ENCODE measurements at regions not wholly inside any gene's neighbourhood (a gene's known extent, or its start where the extent isn't known, plus 50 kb on each side); places are given as distances from the start of the nearest gene placed in this dataset.

DNA sequence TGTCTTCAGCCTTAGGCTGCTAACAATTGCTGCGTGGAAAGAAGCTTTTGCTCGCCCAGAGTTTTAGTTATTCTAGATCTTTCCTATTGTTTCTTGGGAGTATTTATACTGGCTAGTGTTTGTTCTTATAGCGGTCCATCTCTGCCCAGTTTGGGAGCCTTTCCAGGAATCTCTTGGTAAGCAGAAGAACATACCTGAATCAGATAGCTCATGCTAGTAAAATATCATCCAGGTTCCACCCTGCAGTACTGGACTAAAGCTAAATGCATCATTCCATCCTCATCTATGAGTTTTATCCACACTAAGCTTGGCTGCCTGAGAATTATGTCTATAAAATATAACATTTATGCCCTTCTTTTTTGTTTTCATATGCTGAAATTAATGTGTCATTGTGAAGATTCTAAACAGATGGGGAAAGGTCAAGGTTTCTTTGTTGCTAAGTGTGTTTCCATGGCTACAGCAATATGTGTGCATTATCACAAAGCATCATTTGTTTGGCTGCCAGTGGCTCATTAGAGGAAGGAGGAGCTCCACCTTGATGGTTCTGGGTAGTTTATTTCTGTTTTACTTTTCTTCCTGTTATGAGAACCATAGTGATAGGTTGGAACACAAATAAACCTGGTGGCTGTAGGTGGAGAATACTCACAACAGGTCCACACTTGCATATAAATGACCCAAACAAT, 182.8 kb downstream of the PIK3C3 start:
- Histone ChIP-seq H3K36me3 (ENCODE audit: control insufficient read depth, insufficient read depth, low read length) (no peaks in the 10 kb centered on the region), H3K4me3 (ENCODE audit: low read depth, low read length) (no peak overlapping the region), H3K9me3 (ENCODE audit: control insufficient read depth, insufficient read depth, low read depth, low read length) (peaks cover 7% of the 10 kb centered on the region; the same call in 1 of the 2 replicates), H3K27me3 (ENCODE audit: control insufficient read depth, insufficient read depth, low read length) (no peaks in the 10 kb centered on the region), H3K27ac (ENCODE audit: low read depth, low read length) (no peak overlapping the region), H3K4me1 (ENCODE audit: control insufficient read depth, insufficient read depth, low read length) (no peaks in the 10 kb centered on the region), H3K9ac (ENCODE audit: low read length) (no peak overlapping the region)

DNA sequence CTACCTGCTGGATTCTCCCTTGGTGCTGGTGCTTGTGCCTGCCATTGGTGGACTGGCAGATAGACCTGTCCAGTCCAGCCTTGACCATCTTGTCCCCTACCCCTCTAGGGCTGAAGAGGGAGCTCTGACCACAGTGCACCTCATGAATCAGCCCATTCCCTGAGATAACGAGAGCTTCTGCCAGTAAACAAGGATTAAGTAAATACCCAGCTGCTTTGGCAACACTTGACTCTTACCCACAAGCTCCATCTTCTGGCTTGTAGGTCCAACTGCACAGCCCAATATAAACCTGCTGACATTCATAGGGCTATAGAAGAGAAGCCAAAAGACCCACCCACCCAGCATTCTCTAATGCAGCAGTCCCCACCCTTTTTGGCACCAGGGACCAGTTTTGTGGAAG, 186.4 kb downstream of the PIK3C3 start:
- no peaks in the 10 kb centered on the region for H3K27me3 ChIP-seq (ENCODE audit: control insufficient read depth, insufficient read depth, low read length)
- no peak overlapping the region for H3K4me3 ChIP-seq (ENCODE audit: low read depth, low read length)
- H3K9ac ChIP-seq (ENCODE audit: low read length): no peak overlapping the region
- peaks cover 7% of the 10 kb centered on the region; the same call in 1 of the 2 replicates for H3K9me3 ChIP-seq (ENCODE audit: control insufficient read depth, insufficient read depth, low read depth, low read length)
- H3K27ac ChIP-seq (ENCODE audit: low read depth, low read length): no peak overlapping the region
- H3K36me3 ChIP-seq (ENCODE audit: control insufficient read depth, insufficient read depth, low read length): no peaks in the 10 kb centered on the region
- no peaks in the 10 kb centered on the region for H3K4me1 ChIP-seq (ENCODE audit: control insufficient read depth, insufficient read depth, low read length)

GRCh38 chr18:42155024-42155423, 200.0 kb downstream of the PIK3C3 start:
- H3K9me3 ChIP-seq (ENCODE audit: control insufficient read depth, insufficient read depth, low read depth, low read length): no peaks in the 10 kb centered on the region
- no peaks in the 10 kb centered on the region for H3K4me1 ChIP-seq (ENCODE audit: control insufficient read depth, insufficient read depth, low read length)
- no peak overlapping the region for H3K9ac ChIP-seq (ENCODE audit: low read length)
- no peak overlapping the region for H3K27ac ChIP-seq (ENCODE audit: low read depth, low read length)
- H3K36me3 ChIP-seq (ENCODE audit: control insufficient read depth, insufficient read depth, low read length): no peaks in the 10 kb centered on the region
- H3K27me3 ChIP-seq (ENCODE audit: control insufficient read depth, insufficient read depth, low read length): no peaks in the 10 kb centered on the region
- no peak overlapping the region for H3K4me3 ChIP-seq (ENCODE audit: low read depth, low read length)

DNA sequence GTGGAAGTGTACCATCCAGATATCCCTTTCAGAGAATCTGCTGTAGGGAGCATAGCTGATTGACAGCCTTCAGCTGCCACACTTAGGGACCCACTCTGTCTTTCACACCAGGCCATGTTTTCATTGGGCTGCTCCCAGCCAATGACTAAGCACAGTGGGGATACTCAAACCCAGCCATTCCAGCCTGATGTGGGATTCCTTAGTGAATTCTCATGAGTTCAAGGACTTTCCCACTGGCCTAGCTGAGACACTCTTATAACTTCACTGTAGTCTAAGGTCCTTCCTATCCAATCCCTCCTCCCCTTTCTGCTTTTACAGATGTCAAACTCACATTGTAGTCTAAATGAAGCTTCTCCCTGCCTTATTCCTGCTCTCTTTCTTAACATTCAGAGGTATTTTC, 201.2 kb downstream of the PIK3C3 start:
- Histone ChIP-seq H3K27ac (ENCODE audit: low read depth, low read length) (no peak overlapping the region), H3K9me3 (ENCODE audit: control insufficient read depth, insufficient read depth, low read depth, low read length) (no peaks in the 10 kb centered on the region), H3K9ac (ENCODE audit: low read length) (no peak overlapping the region), H3K27me3 (ENCODE audit: control insufficient read depth, insufficient read depth, low read length) (no peaks in the 10 kb centered on the region), H3K4me1 (ENCODE audit: control insufficient read depth, insufficient read depth, low read length) (no peaks in the 10 kb centered on the region), H3K4me3 (ENCODE audit: low read depth, low read length) (no peak overlapping the region), H3K36me3 (ENCODE audit: control insufficient read depth, insufficient read depth, low read length) (no peaks in the 10 kb centered on the region)

DNA sequence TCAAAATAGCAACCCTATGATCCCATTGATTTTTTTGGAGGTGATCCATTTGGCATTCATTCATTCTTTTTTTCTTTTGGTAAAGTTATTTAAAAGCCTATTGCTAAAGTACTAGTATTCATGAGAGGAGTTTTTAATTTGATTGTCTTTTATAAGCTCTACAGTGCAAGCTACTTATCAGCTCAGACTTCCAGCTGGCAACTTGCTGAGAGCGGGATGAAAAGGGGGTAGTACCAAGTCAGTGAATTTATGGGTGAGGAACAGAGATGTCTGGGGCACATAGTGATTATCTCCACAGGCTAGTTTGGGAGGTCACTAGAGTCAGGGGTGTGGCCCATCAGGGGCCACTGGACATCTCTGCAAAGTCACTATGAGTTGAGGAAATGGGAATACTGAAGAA, 202.4 kb downstream of the PIK3C3 start:
- H3K9ac ChIP-seq (ENCODE audit: low read length): no peak overlapping the region
- H3K36me3 ChIP-seq (ENCODE audit: control insufficient read depth, insufficient read depth, low read length): no peaks in the 10 kb centered on the region

GRCh38 chr18:42157878-42158277, 202.8 kb downstream of the PIK3C3 start:
- Histone ChIP-seq H3K4me3 (ENCODE audit: low read depth, low read length) (no peak overlapping the region), H3K4me1 (ENCODE audit: control insufficient read depth, insufficient read depth, low read length) (no peaks in the 10 kb centered on the region), H3K9me3 (ENCODE audit: control insufficient read depth, insufficient read depth, low read depth, low read length) (no peaks in the 10 kb centered on the region), H3K27ac (ENCODE audit: low read depth, low read length) (no peak overlapping the region), H3K9ac (ENCODE audit: low read length) (no peak overlapping the region), H3K36me3 (ENCODE audit: control insufficient read depth, insufficient read depth, low read length) (no peaks in the 10 kb centered on the region), H3K27me3 (ENCODE audit: control insufficient read depth, insufficient read depth, low read length) (no peaks in the 10 kb centered on the region)

More for the DNA sequence above, 202.4 kb downstream of the PIK3C3 start:
- Histone ChIP-seq H3K4me1 (ENCODE audit: control insufficient read depth, insufficient read depth, low read length) (no peaks in the 10 kb centered on the region), H3K4me3 (ENCODE audit: low read depth, low read length) (no peak overlapping the region), H3K27me3 (ENCODE audit: control insufficient read depth, insufficient read depth, low read length) (no peaks in the 10 kb centered on the region), H3K27ac (ENCODE audit: low read depth, low read length) (no peak overlapping the region), H3K9me3 (ENCODE audit: control insufficient read depth, insufficient read depth, low read depth, low read length) (no peaks in the 10 kb centered on the region)

DNA sequence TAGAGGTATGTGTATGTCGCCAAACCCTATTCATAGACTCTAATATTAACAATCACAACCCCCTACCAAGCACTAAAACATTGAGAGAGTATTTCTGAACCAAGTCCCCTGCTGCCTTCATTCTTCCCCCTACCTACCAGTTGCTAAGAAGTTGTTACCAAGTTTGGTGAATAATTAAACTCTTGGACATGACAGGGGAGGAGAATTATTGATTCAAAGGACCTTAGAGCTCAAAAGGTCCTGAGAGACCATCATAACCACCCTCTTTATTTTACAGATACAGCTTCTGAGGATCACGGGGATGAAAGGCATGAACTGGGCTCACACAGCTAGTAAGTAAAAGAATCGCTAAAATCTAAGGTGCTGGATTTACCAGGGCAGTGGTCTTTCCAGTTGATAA, 204.1 kb downstream of the PIK3C3 start:
- no peak overlapping the region for H3K9ac ChIP-seq (ENCODE audit: low read length)
- H3K9me3 ChIP-seq (ENCODE audit: control insufficient read depth, insufficient read depth, low read depth, low read length): no peaks in the 10 kb centered on the region
- no peaks in the 10 kb centered on the region for H3K4me1 ChIP-seq (ENCODE audit: control insufficient read depth, insufficient read depth, low read length)

DNA sequence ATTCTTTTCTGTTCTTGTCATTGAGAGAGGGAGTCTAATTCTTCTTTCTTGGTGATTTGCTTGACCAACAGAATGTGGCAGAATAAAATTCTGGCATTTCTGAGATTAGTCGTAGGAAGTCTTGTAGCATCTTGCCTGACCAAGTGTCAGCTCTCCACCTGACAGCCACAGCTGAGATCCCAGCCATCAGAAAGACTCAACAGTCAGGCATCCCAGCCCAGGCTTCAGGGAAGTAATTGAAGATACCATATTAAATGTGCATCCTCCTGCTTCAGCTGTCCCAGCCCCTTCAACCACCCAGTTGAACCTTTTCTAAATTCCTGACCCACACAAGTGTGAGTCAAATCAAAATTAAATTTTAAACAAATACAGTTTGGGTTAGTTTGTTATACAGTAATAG, 208.3 kb downstream of the PIK3C3 start:
- Histone ChIP-seq H3K27ac (ENCODE audit: low read depth, low read length) (no peak overlapping the region), H3K36me3 (ENCODE audit: control insufficient read depth, insufficient read depth, low read length) (no peaks in the 10 kb centered on the region), H3K9ac (ENCODE audit: low read length) (no peak overlapping the region), H3K27me3 (ENCODE audit: control insufficient read depth, insufficient read depth, low read length) (no peaks in the 10 kb centered on the region), H3K4me3 (ENCODE audit: low read depth, low read length) (no peak overlapping the region), H3K9me3 (ENCODE audit: control insufficient read depth, insufficient read depth, low read depth, low read length) (no peaks in the 10 kb centered on the region), H3K4me1 (ENCODE audit: control insufficient read depth, insufficient read depth, low read length) (no peaks in the 10 kb centered on the region)

More for the DNA sequence above, 204.1 kb downstream of the PIK3C3 start:
- no peak overlapping the region for H3K4me3 ChIP-seq (ENCODE audit: low read depth, low read length)
- no peak overlapping the region for H3K27ac ChIP-seq (ENCODE audit: low read depth, low read length)
- no peaks in the 10 kb centered on the region for H3K36me3 ChIP-seq (ENCODE audit: control insufficient read depth, insufficient read depth, low read length)
- H3K27me3 ChIP-seq (ENCODE audit: control insufficient read depth, insufficient read depth, low read length): no peaks in the 10 kb centered on the region

DNA sequence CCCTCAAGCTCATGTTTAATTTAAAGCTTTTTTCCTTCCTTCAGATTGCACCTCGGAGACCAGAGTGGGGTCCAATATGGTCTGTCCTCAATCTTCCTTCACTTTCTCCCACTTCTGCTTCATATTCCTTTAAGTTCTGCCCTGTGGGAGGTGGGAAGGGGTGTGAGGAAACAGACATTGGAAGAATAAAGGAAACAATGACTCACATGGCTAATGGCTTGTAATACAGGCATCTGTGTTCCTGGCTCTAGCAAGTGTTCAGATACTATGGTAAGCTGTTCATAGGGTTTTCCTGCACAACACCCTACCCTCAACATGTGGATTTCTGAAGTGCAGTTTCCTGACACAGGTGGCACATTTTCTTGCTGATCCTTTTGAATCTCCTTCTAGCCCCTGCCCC, 209.5 kb downstream of the PIK3C3 start:
- Histone ChIP-seq H3K9ac (ENCODE audit: low read length) (no peak overlapping the region), H3K4me1 (ENCODE audit: control insufficient read depth, insufficient read depth, low read length) (no peaks in the 10 kb centered on the region), H3K27me3 (ENCODE audit: control insufficient read depth, insufficient read depth, low read length) (no peaks in the 10 kb centered on the region), H3K36me3 (ENCODE audit: control insufficient read depth, insufficient read depth, low read length) (no peaks in the 10 kb centered on the region), H3K27ac (ENCODE audit: low read depth, low read length) (no peak overlapping the region), H3K9me3 (ENCODE audit: control insufficient read depth, insufficient read depth, low read depth, low read length) (no peaks in the 10 kb centered on the region), H3K4me3 (ENCODE audit: low read depth, low read length) (no peak overlapping the region)

GRCh38 chr18:42165922-42166513, 211.0 kb downstream of the PIK3C3 start:
- no peaks in the 10 kb centered on the region for H3K9me3 ChIP-seq (ENCODE audit: control insufficient read depth, insufficient read depth, low read depth, low read length)
- H3K27ac ChIP-seq (ENCODE audit: low read depth, low read length): no peak overlapping the region

GRCh38 chr18:42168487-42168886, 213.5 kb downstream of the PIK3C3 start:
- Histone ChIP-seq H3K27ac (ENCODE audit: low read depth, low read length) (no peak overlapping the region), H3K9ac (ENCODE audit: low read length) (no peak overlapping the region), H3K36me3 (ENCODE audit: control insufficient read depth, insufficient read depth, low read length) (no peaks in the 10 kb centered on the region), H3K4me3 (ENCODE audit: low read depth, low read length) (no peak overlapping the region), H3K27me3 (ENCODE audit: control insufficient read depth, insufficient read depth, low read length) (no peaks in the 10 kb centered on the region), H3K9me3 (ENCODE audit: control insufficient read depth, insufficient read depth, low read depth, low read length) (no peaks in the 10 kb centered on the region), H3K4me1 (ENCODE audit: control insufficient read depth, insufficient read depth, low read length) (no peaks in the 10 kb centered on the region)

More at GRCh38 chr18:42165922-42166513, 211.0 kb downstream of the PIK3C3 start:
- no peak overlapping the region for H3K9ac ChIP-seq (ENCODE audit: low read length)
- no peaks in the 10 kb centered on the region for H3K4me1 ChIP-seq (ENCODE audit: control insufficient read depth, insufficient read depth, low read length)
- H3K27me3 ChIP-seq (ENCODE audit: control insufficient read depth, insufficient read depth, low read length): no peaks in the 10 kb centered on the region
- no peak overlapping the region for H3K4me3 ChIP-seq (ENCODE audit: low read depth, low read length)
- H3K36me3 ChIP-seq (ENCODE audit: control insufficient read depth, insufficient read depth, low read length): no peaks in the 10 kb centered on the region
